WTC11 (cell line): ENCODE measurements at regions not wholly inside any gene's neighbourhood (a gene's known extent, or its start where the extent isn't known, plus 50 kb on each side); places are given as distances from the start of the nearest gene placed in this dataset.
"Not testable (repeated sequence)": the region's sequence is repeated elsewhere in the genome, so short reads cannot be mapped to it uniquely, and the experiment has no call there.

ENCODE experiments used
- ATAC-seq: fragments of 200-7000 bp; cut with Tn5 transposase; 2 replicates; pipeline ENCODE4 v1.10.0; 2021; ENCODE audit warnings: mild to moderate bottlenecking, moderate library complexity
- CTCF ChIA-PET: fragments of 300-600 bp; sonication (Branson Sonifier 250); formaldehyde crosslinking; loops from one replicate; lab custom pipeline; 2021; ENCODE audit warnings: antibody characterized with exemption; lab: Charles Lee
- POLR2A ChIA-PET: fragments of 350-600 bp; sonication (Branson Sonifier 250); formaldehyde crosslinking; loops from one replicate; lab custom pipeline; 2021; ENCODE audit warnings: antibody characterized with exemption; lab: Charles Lee
- DNase-seq: peaks from one replicate; pipeline ENCODE4 v3.0.0; 2021; ENCODE audit warnings: low spot score
- H3K27ac Mint-ChIP-seq: 2 replicates; pipeline ENCODE4 v1.8.0; 2021; ENCODE audit warnings: mixed read lengths
- H3K27me3 Mint-ChIP-seq: 2 replicates; pipeline ENCODE4 v1.8.0; 2021; ENCODE audit warnings: low read depth, mild to moderate bottlenecking, moderate library complexity, mixed read lengths
- H3K36me3 Mint-ChIP-seq: 2 replicates; pipeline ENCODE4 v1.8.0; 2021; ENCODE audit warnings: mixed read lengths
- H3K4me1 Mint-ChIP-seq: 2 replicates; pipeline ENCODE4 v1.8.0; 2022; ENCODE audit warnings: mixed read lengths
- H3K4me3 Mint-ChIP-seq: 2 replicates; pipeline ENCODE4 v1.8.0; 2021; ENCODE audit warnings: mild to moderate bottlenecking, moderate library complexity, mixed read lengths
- H3K9me3 Mint-ChIP-seq: 2 replicates; pipeline ENCODE4 v1.8.0; 2021; ENCODE audit warnings: mixed read lengths
- ATF1 ChIP-seq: sonication (generic); formaldehyde crosslinking; IDR thresholded peaks from 2 replicates; pipeline ENCODE4 v1.8.1; 2023; ENCODE audit warnings: mild to moderate bottlenecking, moderate library complexity, missing genetic modification reagents
- FOXK1 ChIP-seq: sonication (generic); formaldehyde crosslinking; IDR thresholded peaks from 2 replicates; pipeline ENCODE4 v1.8.0; 2022; ENCODE audit warnings: mild to moderate bottlenecking, moderate library complexity, missing genetic modification reagents
- FOXP4 ChIP-seq: sonication (generic); formaldehyde crosslinking; IDR thresholded peaks from 2 replicates; pipeline ENCODE4 v1.8.0; 2022; ENCODE audit warnings: mild to moderate bottlenecking, missing genetic modification reagents
- IRF2 ChIP-seq: sonication (generic); formaldehyde crosslinking; IDR thresholded peaks from 2 replicates; pipeline ENCODE4 v1.8.0; 2022; ENCODE audit warnings: low read depth, missing genetic modification reagents, borderline replicate concordance
- PRRX2 ChIP-seq: fragments of 250-450 bp; sonication (Bioruptor Pico); IDR thresholded peaks from 2 replicates; pipeline ENCODE4 v1.8.0; 2021; ENCODE audit warnings: mild to moderate bottlenecking
- RELA ChIP-seq: sonication (generic); formaldehyde crosslinking; IDR thresholded peaks from 2 replicates; pipeline ENCODE4 v1.8.1; 2022; ENCODE audit warnings: missing genetic modification reagents, mild to moderate bottlenecking, borderline replicate concordance
- TEAD1 ChIP-seq: sonication (generic); formaldehyde crosslinking; IDR thresholded peaks from 2 replicates; pipeline ENCODE4 v1.8.0; 2022; ENCODE audit warnings: mild to moderate bottlenecking, missing genetic modification reagents
- ZMAT4 ChIP-seq: fragments of 250-450 bp; sonication (Bioruptor Pico); IDR thresholded peaks from 2 replicates; pipeline ENCODE4 v1.9.0; 2021; ENCODE audit warnings: mild to moderate bottlenecking
- TF ChIP-seq, protein P1 (sequence below): sonication (generic); formaldehyde crosslinking; IDR thresholded peaks from 2 replicates; pipeline ENCODE4 v1.8.0; 2022; ENCODE audit warnings: mild to moderate bottlenecking, missing genetic modification reagents
- TF ChIP-seq, protein P2 (sequence below): fragments of 250-450 bp; sonication (Bioruptor Pico); conservative IDR thresholded peaks from 2 replicates; pipeline ENCODE4 v1.9.0; 2021; ENCODE audit warnings: mild to moderate bottlenecking
- TF ChIP-seq, protein P3 (sequence below): fragments of 250-450 bp; sonication (Bioruptor Pico); IDR thresholded peaks from 2 replicates; pipeline ENCODE4 v1.9.0; 2021; ENCODE audit warnings: mild to moderate bottlenecking, borderline replicate concordance

GRCh38 chr6:97778290-97779038 lies 495.4 kb upstream of the MMS22L start (continued):
- TF ChIP-seq FOXP4 (CRISPR knock-in tag) (no peak; the same call in 1 of the 2 replicates), ATF1 (CRISPR knock-in tag) (no peak), FOXK1 (CRISPR knock-in tag) (peak; percentile 66), RELA (CRISPR knock-in tag) (no peak), IRF2 (CRISPR knock-in tag) (no peak)
- TF ChIP-seq, protein P1, sequence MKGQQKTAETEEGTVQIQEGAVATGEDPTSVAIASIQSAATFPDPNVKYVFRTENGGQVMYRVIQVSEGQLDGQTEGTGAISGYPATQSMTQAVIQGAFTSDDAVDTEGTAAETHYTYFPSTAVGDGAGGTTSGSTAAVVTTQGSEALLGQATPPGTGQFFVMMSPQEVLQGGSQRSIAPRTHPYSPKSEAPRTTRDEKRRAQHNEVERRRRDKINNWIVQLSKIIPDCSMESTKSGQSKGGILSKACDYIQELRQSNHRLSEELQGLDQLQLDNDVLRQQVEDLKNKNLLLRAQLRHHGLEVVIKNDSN (CRISPR knock-in tag) = no peak

- Mint-ChIP-seq H3K4me1 (peaks cover 72% of the 10 kb centered on the region), H3K27ac (peak overlapping the region; percentile 99), H3K36me3 (peaks cover 64% of the 10 kb centered on the region), H3K4me3 (peak overlapping the region; percentile 95)
- H3K9me3 Mint-ChIP-seq, CTCF ChIA-PET, H3K27me3 Mint-ChIP-seq, POLR2A ChIA-PET: not testable (repeated sequence)
- TF ChIP-seq TEAD1 (CRISPR knock-in tag) (peak; percentile 68; the same call in 1 of the 2 replicates), PRRX2 (0 out of 2 replicates have a peak, but pooled peaks have one; percentile 63), ZMAT4 (CRISPR knock-in tag) (peak; percentile 33; the same call in 1 of the 2 replicates)
- TF ChIP-seq, protein P2, sequence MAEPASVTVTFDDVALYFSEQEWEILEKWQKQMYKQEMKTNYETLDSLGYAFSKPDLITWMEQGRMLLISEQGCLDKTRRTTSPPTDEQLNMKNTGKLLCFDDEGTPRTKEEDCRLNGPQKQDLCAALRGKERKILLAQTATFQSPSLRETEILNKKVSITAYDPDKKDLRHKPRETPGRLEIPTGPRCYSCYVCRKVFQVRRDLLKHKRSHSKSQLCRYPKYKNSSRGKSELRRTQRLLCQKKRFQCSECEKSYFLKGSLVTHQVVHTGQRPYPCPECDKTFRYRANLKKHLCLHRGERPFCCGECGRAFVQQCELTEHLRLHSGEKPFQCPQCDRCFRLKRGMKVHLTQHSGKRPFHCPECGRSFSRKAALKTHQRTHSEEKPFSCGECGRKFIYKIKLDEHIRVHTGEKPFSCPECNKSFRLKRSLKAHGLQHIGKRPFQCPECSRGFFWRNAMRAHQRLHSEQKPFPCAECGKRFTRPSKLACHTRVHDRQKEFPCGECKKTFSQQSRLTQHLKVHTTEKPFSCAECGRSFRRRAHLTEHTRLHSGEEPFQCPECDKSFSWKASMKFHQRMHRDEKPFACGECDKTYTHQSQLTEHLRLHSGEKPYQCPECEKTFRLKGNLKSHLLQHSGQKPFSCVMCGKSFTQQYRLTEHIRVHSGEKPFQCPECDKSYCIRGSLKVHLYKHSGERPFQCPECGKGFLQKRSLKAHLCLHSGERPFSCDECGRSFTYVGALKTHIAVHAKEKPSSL = peak; percentile 73
- TF ChIP-seq, protein P3, sequence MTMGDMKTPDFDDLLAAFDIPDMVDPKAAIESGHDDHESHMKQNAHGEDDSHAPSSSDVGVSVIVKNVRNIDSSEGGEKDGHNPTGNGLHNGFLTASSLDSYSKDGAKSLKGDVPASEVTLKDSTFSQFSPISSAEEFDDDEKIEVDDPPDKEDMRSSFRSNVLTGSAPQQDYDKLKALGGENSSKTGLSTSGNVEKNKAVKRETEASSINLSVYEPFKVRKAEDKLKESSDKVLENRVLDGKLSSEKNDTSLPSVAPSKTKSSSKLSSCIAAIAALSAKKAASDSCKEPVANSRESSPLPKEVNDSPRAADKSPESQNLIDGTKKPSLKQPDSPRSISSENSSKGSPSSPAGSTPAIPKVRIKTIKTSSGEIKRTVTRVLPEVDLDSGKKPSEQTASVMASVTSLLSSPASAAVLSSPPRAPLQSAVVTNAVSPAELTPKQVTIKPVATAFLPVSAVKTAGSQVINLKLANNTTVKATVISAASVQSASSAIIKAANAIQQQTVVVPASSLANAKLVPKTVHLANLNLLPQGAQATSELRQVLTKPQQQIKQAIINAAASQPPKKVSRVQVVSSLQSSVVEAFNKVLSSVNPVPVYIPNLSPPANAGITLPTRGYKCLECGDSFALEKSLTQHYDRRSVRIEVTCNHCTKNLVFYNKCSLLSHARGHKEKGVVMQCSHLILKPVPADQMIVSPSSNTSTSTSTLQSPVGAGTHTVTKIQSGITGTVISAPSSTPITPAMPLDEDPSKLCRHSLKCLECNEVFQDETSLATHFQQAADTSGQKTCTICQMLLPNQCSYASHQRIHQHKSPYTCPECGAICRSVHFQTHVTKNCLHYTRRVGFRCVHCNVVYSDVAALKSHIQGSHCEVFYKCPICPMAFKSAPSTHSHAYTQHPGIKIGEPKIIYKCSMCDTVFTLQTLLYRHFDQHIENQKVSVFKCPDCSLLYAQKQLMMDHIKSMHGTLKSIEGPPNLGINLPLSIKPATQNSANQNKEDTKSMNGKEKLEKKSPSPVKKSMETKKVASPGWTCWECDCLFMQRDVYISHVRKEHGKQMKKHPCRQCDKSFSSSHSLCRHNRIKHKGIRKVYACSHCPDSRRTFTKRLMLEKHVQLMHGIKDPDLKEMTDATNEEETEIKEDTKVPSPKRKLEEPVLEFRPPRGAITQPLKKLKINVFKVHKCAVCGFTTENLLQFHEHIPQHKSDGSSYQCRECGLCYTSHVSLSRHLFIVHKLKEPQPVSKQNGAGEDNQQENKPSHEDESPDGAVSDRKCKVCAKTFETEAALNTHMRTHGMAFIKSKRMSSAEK (CRISPR knock-in tag) = 0 out of 2 replicates have a peak, but pooled peaks have one; percentile 65
- ATAC-seq = peak; percentile 45
- DNase-seq = peak; percentile 46
Observed at GRCh38 chr6:97779039-97779766, 496.2 kb upstream of the MMS22L start.
